Panc1 (cell line): ENCODE measurements at regions not wholly inside any gene's neighbourhood (a gene's known extent, or its start where the extent isn't known, plus 50 kb on each side); places are given as distances from the start of the nearest gene placed in this dataset.

Source experiments
- ATAC-seq: fragments of 200-7000 bp; cut with Tn5 transposase; 2 replicates; pipeline ENCODE4 v1.9.1; 2020; ENCODE audit warnings: mild to moderate bottlenecking, moderate library complexity
- BruUV-seq: library from RNA; stranded (reverse); fragments of 400-500 nt; replicated peaks from 2 replicates; lab custom pipeline; 2021; lab: Mats Ljungman, UMichigan
- CTCF ChIA-PET: fragments of 300-600 bp; sonication (Branson Sonifier 250); formaldehyde crosslinking; loops from one replicate; lab custom pipeline; 2022; ENCODE audit warnings: antibody characterized with exemption; lab: Charles Lee
- POLR2A ChIA-PET: fragments of 300-600 bp; sonication (Branson Sonifier 250); formaldehyde crosslinking; loops from one replicate; lab custom pipeline; 2022; ENCODE audit warnings: antibody characterized with exemption; lab: Charles Lee
- DNase-seq: peaks from one replicate; pipeline ENCODE4 v3.0.0-alpha.2; 2010; ENCODE audit warnings: low read depth, low spot score
- H3K27ac ChIP-seq: 2 replicates; pipeline ENCODE4 v1.5.1; 2011; ENCODE audit warnings: mild to moderate bottlenecking, low read length, inconsistent platforms
- H3K27me3 ChIP-seq: fragments of 200-500 bp; sonication (Bioruptor generic); 2 replicates; pipeline ENCODE4 v1.6.0; 2014; ENCODE audit warnings: low read length, inconsistent platforms; ENCODE audit not compliant: control insufficient read depth, insufficient read depth
- H3K36me3 ChIP-seq: fragments of 200-500 bp; sonication (Bioruptor generic); 2 replicates; pipeline ENCODE4 v1.5.1; 2014; ENCODE audit warnings: inconsistent platforms, mild to moderate bottlenecking, low read length, moderate library complexity; ENCODE audit not compliant: control insufficient read depth, insufficient read depth
- H3K4me1 ChIP-seq: 2 replicates; pipeline ENCODE4 v1.5.1; 2011; ENCODE audit warnings: inconsistent platforms, mild to moderate bottlenecking, low read length, moderate library complexity; ENCODE audit not compliant: control insufficient read depth, insufficient read depth
- H3K4me3 ChIP-seq, 2 experiments: 2 replicates each; pipeline ENCODE4 v1.5.1; 2011 to 2012; ENCODE audit warnings: low read depth in 2 of 2, low read length in 2 of 2, mild to moderate bottlenecking in 2 of 2, inconsistent platforms in 1 of 2, moderate library complexity in 1 of 2
- H3K9me3 ChIP-seq: fragments of 200-500 bp; sonication (Bioruptor generic); 2 replicates; pipeline ENCODE4 v1.5.1; 2014; ENCODE audit warnings: low read depth, mild to moderate bottlenecking, inconsistent platforms, low read length, moderate library complexity; ENCODE audit not compliant: control insufficient read depth, insufficient read depth
- CTCF ChIP-seq: fragments of 450-650 bp; IDR thresholded peaks from 2 replicates; pipeline ENCODE4 v1.5.1; 2017; ENCODE audit warnings: mild to moderate bottlenecking
- POLR2AphosphoS5 ChIP-seq: IDR thresholded peaks from 2 replicates; pipeline ENCODE4 v1.6.1; 2012; ENCODE audit warnings: mild to moderate bottlenecking, low read depth, low read length, moderate library complexity
- SIN3A ChIP-seq: IDR thresholded peaks from 2 replicates; pipeline ENCODE4 v1.6.1; 2012; ENCODE audit warnings: low read depth, mild to moderate bottlenecking, low read length, moderate library complexity, borderline replicate concordance; ENCODE audit not compliant: insufficient read depth
- TCF7L2 ChIP-seq: IDR thresholded peaks from 2 replicates; pipeline ENCODE4 v1.6.1; 2011; ENCODE audit warnings: mild to moderate bottlenecking, low read depth, low read length, inconsistent platforms
- in situ Hi-C: cut with HindIII; loops from 2 replicates; pipeline ENCODE4 v1.10.0; 2016; ENCODE audit warnings: low sequenced_read_pairs, low pct_unique_long_range_greater_than_20kb
- intact Hi-C: fragments of 100-400 bp; cut with micrococcal nuclease; formaldehyde crosslinking; loops from one replicate; pipeline ENCODE4 v1.10.0; 2022; ENCODE audit not compliant: unreplicated experiment
- TF ChIP-seq, protein P1 (sequence below), 2 experiments: IDR thresholded peaks; 2 replicates each; pipeline ENCODE4 v1.6.1; 2011 to 2012; ENCODE audit warnings: low read depth in 2 of 2, control low read depth in 1 of 2, low read length in 1 of 2, mild to moderate bottlenecking in 1 of 2, moderate library complexity in 1 of 2; ENCODE audit not compliant: insufficient read depth in 1 of 2

DNA sequence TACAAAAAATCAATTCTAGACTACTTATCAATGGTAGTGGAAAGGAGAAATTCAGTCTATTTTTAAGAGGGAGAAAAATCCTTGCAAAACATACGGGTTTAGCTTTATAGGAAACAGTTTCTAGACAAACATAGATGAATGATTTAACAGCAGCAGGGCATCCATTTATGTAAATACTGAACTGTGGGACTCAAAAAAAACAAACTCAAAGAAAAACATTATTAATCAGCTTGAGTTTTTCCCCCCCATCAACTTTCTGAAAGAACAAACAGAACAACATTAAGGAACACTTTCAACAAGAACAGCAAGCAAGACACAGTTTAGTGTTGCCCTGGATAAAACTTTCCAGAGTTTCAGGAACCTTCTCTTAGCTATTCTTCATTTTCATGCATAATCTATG, 147.3 kb upstream of the KCNK2 start:
- ATAC-seq: no peak
- POLR2A ChIA-PET: no interaction called here
- Histone ChIP-seq H3K36me3 (no peaks in the 10 kb centered on the region), H3K4me3 (no peak overlapping the region), H3K27ac (no peak overlapping the region), H3K9me3 (no peaks in the 10 kb centered on the region), H3K27me3 (no peaks in the 10 kb centered on the region), H3K4me1 (no peaks in the 10 kb centered on the region)
- BruUV-seq: no TSS peak
- in situ Hi-C loops: no loop called here
- CTCF ChIA-PET: no interaction called here
- no peak for TF ChIP-seq POLR2AphosphoS5
- no peak for TF ChIP-seq CTCF
- TF ChIP-seq, protein P1, sequence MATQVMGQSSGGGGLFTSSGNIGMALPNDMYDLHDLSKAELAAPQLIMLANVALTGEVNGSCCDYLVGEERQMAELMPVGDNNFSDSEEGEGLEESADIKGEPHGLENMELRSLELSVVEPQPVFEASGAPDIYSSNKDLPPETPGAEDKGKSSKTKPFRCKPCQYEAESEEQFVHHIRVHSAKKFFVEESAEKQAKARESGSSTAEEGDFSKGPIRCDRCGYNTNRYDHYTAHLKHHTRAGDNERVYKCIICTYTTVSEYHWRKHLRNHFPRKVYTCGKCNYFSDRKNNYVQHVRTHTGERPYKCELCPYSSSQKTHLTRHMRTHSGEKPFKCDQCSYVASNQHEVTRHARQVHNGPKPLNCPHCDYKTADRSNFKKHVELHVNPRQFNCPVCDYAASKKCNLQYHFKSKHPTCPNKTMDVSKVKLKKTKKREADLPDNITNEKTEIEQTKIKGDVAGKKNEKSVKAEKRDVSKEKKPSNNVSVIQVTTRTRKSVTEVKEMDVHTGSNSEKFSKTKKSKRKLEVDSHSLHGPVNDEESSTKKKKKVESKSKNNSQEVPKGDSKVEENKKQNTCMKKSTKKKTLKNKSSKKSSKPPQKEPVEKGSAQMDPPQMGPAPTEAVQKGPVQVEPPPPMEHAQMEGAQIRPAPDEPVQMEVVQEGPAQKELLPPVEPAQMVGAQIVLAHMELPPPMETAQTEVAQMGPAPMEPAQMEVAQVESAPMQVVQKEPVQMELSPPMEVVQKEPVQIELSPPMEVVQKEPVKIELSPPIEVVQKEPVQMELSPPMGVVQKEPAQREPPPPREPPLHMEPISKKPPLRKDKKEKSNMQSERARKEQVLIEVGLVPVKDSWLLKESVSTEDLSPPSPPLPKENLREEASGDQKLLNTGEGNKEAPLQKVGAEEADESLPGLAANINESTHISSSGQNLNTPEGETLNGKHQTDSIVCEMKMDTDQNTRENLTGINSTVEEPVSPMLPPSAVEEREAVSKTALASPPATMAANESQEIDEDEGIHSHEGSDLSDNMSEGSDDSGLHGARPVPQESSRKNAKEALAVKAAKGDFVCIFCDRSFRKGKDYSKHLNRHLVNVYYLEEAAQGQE (IDR thresholded peaks at IDR 0.05; ENCODE audit: insufficient read depth in 1 of 2, low read depth in 2 of 2, low read length in 1 of 2): no peak
- TF ChIP-seq SIN3A: no peak
- TF ChIP-seq TCF7L2: no peak
- intact Hi-C loops: no loop called here
- no peak for DNase-seq

- Histone ChIP-seq H3K27me3 (no peaks in the 10 kb centered on the region), H3K4me1 (no peaks in the 10 kb centered on the region), H3K9me3 (no peaks in the 10 kb centered on the region), H3K27ac (no peak overlapping the region), H3K4me3 (no peak overlapping the region), H3K36me3 (no peaks in the 10 kb centered on the region)
- no TSS peak for BruUV-seq
- DNase-seq (no peak), ATAC-seq (no peak)
- CTCF ChIA-PET: no interaction called here
- POLR2A ChIA-PET: no interaction called here
- TF ChIP-seq, protein P1 (IDR thresholded peaks at IDR 0.05; ENCODE audit: insufficient read depth in 1 of 2, low read depth in 2 of 2, low read length in 1 of 2): no peak
- no peak for TF ChIP-seq POLR2AphosphoS5
- TF ChIP-seq CTCF: no peak
- in situ Hi-C loops: no loop called here
- intact Hi-C loops: no loop called here
Observed at GRCh38 chr1:214939180-214939579, 143.4 kb upstream of the KCNK2 start.
